Activated CD8-positive, alpha-beta memory T cell treated with anti-CD3 and anti-CD28 coated beads for 1 hour (primary cell): ENCODE measurements at regions not wholly inside any gene's neighbourhood (a gene's known extent, or its start where the extent isn't known, plus 50 kb on each side); places are given as distances from the start of the nearest gene placed in this dataset.
"Not testable (repeated sequence)": the region's sequence is repeated elsewhere in the genome, so short reads cannot be mapped to it uniquely, and the experiment has no call there.

Experiments
- DNase-seq, 2 donors: peaks; one replicate each; pipeline ENCODE4 v3.0.0-alpha.2; 2020; ENCODE audit warnings: low read depth in 1 of 2; ENCODE audit errors: extremely low read depth in 1 of 2

GRCh38 chr10:28387140-28387539 lies 84.3 kb upstream of the MPP7 start:
- no peak for DNase-seq

GRCh38 chr10:28391283-28391682 lies 88.4 kb upstream of the MPP7 start:
- DNase-seq = no peak

DNA sequence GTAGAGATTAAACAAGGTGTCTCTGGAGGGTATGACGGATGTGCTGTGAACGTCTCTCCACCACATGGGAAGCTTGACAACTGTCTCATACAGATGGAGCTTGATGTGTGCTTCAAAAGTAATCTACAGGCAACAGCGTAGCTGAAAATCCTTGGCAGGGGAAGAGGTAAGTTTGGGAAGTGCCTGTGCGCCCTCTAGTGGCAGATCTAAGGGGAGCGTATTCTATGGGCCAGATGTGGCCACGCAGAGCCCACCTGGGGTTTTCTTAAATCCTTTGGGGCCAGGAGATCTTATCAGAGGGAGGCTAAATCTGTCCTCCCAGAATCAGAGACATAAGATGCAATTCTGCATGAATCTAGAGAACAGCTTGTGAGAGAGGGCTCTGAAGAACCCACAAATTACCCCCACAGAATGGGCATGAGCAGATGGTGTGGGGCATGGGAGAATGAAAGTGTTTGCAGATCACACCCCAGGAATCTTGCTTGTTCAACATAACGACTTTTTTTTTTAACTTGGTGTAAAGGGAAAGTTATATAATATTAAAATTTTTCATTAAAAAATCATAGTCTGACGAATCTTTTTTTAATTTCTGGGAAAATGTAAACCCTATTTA lies 91.2 kb upstream of the MPP7 start:
- DNase-seq = peak; percentile 25 to 42

DNA sequence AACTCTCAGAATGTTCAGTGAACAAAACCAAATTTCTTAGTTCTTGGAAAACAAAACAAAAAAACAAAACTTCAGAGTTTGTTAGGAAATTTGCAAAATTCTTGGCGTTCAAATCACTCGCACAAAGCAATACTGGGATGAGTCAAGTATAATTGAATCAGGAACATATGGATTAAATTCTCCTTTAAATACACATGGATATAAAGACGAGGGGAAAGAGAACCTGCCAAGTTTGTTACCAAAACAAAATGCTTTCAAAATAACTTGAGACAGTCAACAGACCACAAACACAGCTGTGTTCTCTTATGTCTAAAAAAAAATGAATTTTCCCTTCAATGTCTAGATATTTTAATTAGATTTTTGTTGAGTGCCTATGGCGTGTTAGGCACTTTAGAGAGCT lies 93.5 kb upstream of the MPP7 start:
- no peak for DNase-seq

- no peak for DNase-seq
Measured at GRCh38 chr10:28397229-28397628, 94.4 kb upstream of the MPP7 start.

- DNase-seq = no peak
Measured at GRCh38 chr10:28400176-28400575, 97.3 kb upstream of the MPP7 start.

DNA sequence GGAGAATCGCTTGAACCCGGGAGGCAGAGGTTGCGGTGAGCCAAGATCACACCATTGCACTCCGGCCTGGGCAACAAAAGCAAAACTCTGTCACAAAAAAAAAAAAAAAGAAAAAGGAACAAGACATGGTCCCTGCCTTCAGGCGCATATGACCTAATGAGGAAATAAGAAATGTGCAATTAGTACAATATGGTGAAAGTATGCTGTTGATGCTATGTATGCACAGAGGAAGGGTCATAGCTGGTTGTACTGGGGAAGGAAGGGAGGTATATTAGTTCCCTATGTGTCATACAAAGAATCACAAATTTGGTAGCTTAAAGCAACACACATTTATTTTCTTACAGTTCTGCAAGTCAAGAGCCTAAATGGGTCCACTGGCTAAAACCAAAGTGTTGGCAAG lies 97.8 kb upstream of the MPP7 start:
- no peak for DNase-seq

DNA sequence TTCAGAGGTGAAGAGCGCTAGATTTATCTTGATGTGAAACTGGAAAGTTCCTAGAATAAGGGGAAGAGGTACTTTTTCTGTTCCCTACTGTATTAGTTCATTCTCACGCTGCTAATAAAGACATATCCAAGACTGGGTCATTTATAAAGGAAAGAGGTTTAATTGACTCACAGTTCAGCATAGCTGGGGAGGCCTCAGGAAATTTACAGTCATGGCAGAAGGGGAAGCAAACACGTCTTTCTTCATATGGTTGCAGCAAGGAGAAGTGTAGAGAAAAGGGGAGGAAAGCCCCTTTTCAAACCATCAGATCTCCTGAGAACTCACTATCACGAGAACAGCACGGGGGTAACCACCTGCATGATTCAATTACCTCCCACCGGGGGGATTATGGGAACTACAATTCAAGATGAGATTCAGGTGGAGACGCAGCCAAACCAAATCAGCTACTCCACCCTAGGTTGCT lies 99.8 kb upstream of the MPP7 start:
- DNase-seq = not testable (repeated sequence)

- DNase-seq = no peak
Measured at GRCh38 chr10:28403090-28403489, 100.2 kb upstream of the MPP7 start.

GRCh38 chr10:28408237-28408777 lies 105.4 kb upstream of the MPP7 start:
- no peak for DNase-seq

GRCh38 chr10:28410420-28411135 lies 107.7 kb upstream of the MPP7 start:
- DNase-seq = no peak

DNA sequence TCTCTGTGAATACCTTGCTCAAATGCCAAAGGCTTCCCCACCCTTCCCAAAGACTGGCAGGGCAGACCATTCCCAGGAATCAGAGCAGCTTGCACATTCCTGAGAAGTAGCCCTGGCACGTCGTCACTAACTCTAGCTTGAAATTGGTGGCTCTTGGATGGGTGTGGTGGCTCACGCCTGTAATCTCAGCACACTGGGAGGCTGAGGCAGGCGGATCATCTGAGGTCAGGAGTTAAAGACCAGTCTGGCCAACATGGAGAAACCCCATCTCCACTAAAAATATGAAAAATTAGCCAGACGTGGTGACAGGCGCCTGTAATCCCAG lies 108.2 kb upstream of the MPP7 start:
- DNase-seq = no peak

GRCh38 chr10:28411648-28412047 lies 108.8 kb upstream of the MPP7 start:
- no peak for DNase-seq

DNA sequence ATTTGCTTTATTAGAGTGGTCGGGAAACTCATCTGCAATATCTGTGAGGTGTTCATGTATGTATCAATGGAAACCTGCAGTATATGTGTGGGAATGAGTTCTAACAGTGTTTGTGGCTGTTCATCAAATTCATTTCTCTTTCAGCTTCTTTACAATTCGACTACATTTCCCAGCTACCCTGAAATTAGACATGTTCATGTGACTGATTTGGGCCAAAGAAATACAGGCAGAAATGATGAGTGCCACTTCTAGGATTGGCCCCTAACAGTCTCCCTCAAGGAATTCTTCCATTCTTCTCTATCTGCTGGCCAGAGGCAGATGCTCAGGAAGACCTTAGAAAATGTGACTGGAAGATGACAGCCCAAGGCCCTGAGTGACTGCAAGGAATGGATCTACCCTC lies 114.8 kb upstream of the WAC start:
- DNase-seq = no peak

- no peak for DNase-seq
Measured at GRCh38 chr10:28425422-28425821, 107.5 kb upstream of the WAC start.

DNA sequence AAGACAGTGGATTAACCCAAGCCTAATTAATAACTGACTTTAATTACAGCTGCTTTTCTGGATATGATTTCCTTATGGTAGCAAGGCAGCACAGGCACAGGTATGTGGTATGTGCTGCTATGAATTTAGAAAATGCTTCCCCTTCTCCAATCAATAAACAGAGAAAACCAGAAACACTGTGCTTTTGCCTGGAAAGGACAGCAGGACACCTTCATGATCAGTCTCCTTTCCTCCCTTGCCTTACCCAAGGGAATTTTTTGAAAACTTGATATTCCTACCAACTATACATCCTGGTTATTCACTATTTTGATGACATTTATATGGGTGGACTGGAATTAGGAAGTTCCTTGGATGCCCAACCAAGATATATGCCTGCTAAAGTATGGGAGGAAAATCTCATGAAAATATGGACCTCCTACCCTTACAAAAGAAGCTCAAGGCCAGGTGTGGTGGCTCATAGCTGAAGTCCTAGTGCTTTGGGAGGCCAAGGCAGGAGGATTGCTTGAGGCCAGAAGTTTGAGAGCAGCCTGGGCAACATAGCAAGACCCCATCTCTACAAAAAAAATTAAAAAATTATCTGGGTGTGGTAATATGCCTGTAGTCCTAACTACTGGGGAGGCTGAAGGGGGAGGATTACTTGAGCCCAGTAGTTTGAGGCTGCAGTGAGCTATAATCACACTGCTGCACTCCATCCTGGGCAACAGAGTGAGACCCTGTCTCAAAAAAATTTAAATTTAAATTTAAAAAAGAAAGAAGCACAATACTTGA lies 106.3 kb upstream of the WAC start:
- no peak for DNase-seq

DNA sequence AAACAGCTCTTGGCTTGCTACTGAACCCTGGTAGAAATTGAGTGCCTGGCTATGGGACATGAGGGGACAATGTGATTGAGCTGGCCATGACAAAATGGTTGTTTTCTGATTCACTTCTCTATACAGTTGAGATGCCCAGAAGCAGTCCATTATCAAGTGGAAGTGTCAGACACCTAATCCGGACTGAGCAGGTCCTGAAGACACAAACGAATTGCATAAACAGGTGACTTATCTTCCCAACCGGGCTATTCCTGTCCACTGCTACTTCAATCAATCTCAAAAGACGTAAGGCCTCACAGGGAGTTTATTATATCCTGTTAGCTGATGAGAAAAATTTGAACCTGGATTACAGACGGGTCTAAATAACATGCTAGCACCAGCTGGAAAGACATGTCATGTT lies 105.5 kb upstream of the WAC start:
- no peak for DNase-seq

DNA sequence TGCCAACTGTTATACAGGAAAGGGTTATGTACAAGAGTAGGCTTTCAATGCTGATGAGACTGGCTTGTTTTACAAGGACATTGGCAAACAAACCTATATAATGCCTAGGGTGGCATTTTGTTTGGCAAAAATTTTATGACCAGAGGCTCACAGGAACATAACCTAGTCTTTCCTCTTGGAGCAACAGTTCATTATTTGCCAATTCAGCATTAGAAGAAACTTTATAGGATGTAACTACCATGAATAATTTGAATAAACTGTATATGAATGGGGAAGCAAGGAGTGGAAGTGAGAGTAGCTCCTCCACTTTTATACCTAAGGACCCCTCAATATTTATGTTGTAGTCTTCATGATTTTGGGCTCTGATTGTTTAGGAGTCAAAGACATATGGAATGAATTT lies 103.9 kb upstream of the WAC start:
- DNase-seq = no peak

GRCh38 chr10:28429573-28430216 lies 103.2 kb upstream of the WAC start:
- DNase-seq = no peak

- no peak for DNase-seq
Measured at GRCh38 chr10:28431139-28431538, 101.8 kb upstream of the WAC start.

DNA sequence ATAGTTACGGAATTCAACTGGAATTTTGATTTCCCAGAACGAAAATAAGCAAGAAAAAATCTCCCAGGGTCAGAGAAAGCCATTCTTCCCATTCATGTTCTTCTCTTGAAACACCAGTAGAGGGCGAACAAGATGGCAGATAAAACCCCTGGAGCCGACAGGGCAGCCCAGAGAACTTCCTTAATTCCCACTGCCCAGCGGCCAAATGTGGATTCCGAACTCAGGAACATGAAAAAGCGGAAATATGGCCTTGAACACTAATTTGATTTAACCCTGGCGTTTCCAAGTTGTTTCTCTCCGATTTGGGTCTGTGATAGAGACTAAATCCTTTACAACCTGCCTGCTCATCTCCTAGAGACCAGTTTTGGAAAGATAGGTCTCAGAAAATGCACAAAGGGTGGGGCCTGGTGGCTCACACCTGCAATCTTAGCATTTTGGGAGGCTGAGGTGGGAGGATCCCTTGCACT lies 100.7 kb upstream of the WAC start:
- DNase-seq = no peak
